Inflammatory macrophage treated with lipopolysaccharide for 4 hours (primary cell): ENCODE measurements at regions not wholly inside any gene's neighbourhood (a gene's known extent, or its start where the extent isn't known, plus 50 kb on each side); places are given as distances from the start of the nearest gene placed in this dataset.
"Not testable (repeated sequence)": the region's sequence is repeated elsewhere in the genome, so short reads cannot be mapped to it uniquely, and the experiment has no call there.

ENCODE experiments used
- DNase-seq: peaks from one replicate; pipeline ENCODE4 v3.0.0-alpha.2; 2020

DNA sequence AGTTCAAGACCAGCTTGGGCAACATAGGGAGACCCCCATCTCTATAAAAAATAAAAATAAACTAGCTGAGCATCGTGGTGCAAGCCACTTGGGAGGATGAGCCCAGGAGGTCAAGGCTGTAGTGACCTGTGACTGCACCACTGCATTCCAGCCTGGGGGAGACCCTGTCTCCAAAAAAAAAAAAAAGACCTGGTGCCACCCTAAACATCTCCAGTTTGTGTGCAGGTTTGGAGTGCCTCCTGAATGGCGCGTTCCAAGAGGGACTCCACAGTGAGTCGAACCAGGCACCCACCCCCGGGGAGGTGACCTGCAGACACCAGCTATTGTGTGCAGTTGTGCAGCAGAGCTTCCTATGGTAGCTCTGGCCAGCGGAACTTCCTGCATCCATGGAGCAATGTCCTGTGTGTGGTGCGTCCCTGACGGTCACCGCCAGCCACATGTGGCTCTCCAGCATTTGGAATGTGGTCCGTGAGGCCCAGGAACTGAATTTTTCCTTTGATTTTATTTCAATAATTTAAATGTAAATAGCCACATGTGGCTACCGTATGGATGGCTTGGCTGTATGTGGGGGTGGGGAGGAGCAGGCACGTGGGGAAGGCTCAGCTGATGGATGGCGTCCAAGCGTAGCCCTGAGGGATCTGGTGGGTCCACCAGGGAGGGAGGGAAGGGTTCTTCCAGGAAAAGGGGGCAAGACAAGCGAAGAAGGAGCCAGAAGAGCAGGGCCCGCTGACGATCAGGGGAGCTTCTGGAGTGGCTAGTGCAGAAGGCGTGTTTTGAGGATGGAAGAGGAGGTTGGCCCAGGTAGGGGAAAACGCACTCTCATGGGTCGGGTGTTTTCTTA lies 107.1 kb upstream of the GSE1 start:
- no peak for DNase-seq

DNA sequence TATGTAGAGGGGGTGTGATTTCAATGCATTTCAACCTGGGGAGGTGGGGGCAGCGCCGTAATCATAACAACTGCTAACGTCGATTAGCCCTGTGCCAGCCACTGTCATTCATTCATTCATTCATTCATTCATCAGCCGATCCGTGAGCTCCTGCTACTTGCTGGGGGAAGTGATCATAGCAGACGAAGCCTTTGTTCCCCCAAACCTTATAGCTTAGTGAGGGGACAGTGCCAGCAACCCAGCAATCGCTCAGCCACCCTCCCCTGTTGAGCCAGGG lies 106.5 kb upstream of the GSE1 start:
- DNase-seq = no peak

DNA sequence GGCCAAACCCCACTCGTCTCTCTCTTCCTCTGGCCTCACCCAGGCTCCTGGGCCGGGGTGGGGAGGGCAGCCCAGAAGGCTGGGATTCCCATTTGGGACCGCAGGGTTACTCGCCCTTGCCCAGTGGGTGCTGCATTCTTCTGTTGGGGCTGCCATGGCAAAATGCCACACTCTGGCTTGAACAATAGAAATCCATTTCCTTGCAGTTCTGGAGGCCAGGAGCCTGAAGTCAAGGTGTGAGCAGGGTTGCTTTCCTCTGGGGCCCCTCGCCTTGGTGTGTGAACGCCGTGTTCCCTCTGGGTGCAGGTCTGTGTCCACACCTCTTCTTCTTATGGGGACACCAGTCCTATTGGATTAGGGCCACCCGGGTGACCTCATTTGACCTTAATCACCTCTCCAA lies 105.8 kb upstream of the GSE1 start:
- DNase-seq = no peak

DNA sequence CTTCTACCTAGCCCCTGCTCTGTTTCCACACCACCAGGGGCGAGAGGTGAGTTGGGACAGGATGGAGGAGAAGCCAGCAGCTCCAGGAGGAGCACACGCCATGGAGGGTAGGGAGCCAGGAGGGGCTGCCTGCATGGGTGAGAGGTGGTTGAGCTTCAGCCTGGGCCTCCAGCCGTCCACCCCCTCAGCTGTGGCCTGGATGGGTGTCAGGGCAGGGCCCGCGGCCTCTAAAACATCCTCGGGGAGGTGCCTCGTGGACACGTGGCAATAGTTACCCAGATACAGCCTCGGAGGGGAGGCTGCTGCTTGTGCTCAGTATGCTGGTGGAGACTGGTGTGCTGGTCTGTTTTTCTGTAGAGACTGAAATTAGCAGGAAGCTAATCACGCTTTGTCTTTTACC lies 104.7 kb upstream of the GSE1 start:
- no peak for DNase-seq

DNA sequence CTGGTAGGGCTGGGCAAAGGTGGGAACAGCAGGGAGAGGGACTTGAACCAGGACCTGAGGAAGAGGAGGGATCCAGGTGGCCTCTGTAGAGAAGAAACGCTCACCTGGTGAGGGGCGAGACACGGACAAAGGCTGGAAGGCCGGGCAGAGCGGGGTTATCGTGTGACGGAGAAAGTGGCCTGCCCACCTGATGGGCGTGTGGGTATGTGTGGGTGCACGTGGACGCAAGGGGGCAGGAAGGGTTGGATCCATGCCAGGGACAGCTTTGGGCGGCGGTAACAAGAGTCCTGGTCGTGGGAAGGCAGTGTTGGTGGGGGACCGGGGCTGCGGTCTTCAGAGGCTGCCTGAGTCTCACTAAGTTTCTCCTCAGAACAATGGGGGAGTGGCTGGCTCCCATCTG lies 104.1 kb upstream of the GSE1 start:
- DNase-seq = no peak

DNA sequence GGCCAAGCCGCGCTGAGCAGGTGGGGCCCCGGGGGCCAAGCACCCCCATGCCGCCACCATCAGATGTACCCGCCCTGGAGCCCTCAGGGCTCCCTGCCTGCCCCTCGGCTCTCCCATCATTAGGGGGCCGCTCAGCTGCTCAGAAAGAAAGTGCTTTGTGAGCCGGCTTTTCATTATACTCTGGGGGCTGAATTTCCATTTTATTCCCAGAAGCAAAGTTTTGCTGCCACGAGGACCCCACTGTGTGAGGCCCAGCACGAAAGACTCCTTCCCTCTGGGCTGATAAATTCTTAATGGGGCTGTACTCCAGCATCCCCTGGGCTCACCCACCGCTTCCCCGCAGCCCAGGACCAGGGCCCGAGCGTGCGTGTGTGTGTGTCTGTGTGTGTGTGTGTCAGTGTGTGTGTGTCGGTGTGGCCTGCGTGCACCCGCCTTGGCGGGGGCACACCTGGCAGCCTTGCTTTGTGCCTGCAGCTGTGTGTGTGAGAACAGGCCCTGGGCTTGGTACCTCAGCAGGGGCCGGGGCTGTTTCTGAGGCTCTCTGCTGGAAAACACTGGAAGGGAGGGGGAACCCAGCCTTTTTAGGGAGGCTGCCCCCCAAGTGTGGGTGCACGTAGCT lies 103.0 kb upstream of the GSE1 start:
- DNase-seq = no peak

DNA sequence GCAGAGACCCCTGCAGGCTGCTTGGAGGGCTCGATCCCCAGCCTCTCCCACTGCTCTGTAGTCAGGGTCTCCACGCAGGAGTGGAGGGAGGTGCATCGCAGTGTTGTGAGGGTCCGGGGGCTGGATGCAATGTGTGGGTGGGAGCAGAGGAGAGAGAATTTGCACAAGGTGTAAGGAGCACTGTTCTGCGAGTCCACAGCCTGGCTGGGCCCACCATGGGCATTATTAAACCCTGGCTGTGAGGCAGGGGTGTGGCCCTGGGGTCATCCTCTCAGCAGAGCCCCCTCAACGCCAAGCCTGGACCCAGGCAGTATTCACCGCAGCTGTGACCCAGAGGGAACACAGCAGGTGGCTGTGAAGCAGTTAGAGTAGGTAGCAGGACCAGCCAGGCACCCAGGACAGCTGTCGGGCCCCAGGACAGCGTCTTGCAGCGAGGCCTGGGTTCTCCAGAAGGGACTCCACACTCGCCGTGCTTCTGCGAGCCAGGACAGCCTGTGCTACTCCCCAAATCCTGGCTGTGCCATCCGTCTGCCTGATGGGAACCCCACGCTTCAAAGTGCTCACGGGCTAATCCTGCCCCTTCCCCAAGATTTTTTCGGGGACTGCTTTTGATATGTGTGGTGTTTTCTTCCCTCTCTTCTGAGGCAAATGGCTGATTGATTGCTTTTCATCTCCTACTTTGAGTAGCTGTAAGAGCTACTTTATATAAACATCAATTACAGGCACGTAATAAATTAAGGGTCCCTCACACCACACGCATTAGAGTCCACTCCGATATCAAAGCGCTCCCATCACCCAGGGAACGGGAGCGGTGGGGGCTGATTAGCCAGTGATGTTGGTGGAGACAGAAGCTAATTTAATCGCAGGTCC lies 100.9 kb upstream of the GSE1 start:
- no peak for DNase-seq

DNA sequence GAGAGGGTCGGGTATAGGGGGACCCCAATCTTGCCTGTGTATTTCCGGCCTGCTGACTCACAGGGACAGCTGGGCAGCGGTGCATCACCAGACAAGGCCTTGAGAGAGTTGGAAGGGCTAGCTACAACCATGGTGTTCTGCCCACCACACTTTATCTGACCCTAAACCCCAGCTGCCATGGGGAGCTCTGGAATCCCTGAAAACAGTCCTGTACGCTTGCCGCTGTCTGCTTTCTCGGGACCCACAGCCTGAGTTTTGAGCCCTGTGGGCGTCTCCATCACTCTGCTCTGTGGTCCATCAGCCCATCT lies 100.4 kb upstream of the GSE1 start:
- no peak for DNase-seq

DNA sequence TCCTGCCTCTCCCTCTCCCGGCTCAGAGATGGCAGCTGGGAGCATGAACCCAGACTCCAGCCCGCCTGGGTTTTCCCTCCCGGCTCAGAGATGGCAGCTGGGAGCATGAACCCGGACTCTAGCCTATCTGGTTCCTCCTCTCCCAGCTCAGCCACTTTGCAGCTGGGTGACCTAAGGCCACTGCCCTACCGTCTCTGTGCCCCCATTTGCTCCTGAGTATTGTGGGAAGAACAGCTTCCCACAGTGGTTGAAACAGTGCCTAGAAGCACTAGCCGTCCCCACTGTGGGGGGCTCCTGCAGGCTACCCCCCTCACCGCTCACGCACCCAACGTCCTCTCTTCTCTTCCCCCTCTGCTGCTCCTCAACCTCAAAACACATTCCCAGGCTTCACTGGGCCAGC lies 99.9 kb upstream of the GSE1 start:
- DNase-seq = no peak

DNA sequence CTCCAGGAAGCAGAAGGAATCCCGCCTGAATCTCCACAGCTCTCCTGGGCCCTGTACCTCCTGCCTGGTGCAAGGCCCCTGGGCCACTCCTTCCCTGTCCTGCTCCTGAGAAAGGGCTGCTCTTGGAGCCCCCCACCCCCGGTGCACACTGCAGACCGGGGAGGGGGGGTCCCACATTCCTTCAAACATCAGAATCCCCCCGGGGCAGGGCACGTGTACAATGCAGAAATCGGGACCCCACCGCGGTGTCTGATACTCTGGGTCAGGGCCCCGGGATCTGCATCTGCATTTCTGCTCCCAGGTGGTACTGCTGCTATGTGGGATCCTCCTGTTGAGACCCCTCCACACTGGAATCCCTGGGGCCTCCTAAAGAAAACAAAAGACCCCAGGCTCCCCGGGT lies 99.5 kb upstream of the GSE1 start:
- DNase-seq = no peak

DNA sequence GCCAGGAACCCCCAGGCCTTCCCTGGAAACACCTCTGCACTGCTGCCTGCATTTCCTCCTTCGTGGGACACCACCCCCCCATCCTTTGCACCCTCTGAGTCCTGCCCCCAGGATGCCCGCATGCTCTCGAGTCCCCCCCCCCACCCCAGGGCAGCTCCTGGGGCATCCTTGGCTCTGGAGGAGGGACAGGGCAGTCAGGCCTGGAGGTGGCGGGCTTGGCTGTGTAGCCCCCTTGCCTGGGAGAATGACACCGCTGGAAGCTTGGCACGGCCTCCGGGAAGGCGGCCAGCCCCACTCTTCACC lies 98.9 kb upstream of the GSE1 start:
- no peak for DNase-seq

DNA sequence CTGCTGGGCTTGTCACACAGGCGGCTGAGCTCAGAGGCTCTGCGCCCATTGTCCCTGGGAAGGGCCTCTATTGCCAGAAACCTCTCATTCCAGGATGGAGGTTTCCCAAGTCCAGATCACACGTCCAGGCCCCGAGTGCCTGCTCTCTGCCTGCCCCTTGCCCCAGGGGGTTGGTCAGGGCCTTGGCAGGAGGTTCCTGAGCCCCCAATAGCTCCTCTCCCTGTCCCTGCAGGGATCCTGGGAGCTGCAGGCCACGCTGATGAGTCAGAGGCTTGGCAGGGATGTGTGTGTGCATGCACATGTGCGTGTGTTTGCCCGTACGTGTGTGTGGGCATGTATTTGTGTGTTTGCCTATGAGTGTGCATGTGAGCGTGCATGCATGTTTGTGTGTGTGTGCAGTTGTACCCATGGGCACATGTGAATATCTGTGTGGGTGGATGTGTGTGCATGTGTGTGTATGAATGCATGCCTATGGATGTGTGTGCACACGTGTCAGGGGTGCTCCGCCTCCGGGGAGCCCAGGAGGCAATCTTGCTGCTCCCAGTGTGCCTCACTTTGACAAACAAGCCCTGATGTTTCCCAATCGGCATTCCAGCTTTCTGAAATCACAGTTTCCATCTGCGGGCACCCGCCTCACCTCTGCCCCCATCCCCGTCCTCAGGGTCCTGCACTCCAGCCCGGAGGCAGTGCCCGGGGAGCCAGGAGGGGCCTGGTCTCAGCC lies 98.4 kb upstream of the GSE1 start:
- DNase-seq = no peak

DNA sequence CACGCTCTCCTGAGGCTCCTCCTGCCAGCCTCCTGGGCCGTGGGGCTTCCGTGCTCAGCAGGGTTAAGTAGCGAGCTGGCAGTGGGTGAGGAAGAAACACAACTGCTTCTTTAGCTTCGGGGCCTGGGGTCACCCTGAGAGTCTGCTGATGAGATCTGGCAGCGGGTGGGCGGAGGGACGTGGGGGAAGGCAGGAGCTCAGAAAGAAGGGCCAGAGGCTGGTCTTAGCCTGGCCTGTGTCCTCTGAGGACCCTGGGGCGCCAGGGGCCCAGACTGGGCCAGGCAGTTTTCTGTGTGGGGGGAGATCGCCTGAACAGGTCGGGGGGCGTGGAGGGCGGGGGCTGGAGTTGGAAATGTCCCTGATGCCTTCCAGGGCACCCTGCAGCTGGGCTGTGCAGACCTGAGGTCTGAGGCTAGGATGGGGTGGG lies 97.8 kb upstream of the GSE1 start:
- no peak for DNase-seq

DNA sequence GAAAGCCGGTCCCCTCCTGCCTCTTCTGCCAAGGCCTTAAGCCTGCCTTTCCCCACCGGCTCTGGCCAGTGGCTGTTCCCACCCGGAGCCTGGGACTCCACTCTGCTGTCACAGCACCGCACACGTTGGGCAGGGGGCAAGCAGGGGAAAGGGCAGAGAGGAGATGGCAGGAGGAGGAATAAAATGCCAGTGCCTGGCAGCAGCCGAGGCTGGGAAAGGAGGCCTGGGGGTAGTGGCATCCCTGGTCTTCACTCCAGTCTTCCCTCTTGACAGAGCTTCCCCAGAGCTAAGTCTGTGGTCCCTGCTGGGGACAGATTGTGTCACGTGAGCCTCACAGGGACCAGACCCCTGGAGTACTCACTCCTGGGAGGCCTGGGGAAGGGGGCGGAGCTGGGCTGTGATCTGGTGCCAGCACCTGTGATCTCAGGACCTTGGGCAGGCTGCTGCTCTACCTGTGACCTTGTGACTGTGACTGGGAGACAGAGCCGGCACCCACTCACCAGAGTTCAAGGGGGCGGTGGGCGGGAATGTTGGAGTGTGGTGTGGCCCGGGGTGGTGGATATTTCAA lies 97.2 kb upstream of the GSE1 start:
- no peak for DNase-seq

DNA sequence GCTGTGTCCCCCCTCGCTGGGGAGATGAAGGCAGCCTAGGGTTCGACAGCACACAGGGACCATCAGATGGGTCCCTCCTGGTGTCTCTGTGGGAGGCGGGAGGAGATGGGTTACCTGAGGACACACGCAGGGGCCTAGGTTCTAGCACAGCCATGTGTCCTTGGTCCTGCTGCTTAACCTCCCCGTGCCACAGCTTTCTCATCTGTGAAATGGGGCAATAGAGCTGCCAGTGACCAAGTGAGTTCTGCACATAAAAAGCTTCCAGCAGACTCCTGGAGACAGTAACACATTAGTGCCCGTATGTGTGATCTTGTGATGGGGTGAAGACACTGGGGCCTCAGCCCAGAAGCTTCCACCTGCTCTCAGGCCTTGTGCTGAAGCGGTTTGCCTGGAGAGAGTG lies 96.0 kb upstream of the GSE1 start:
- DNase-seq = no peak

DNA sequence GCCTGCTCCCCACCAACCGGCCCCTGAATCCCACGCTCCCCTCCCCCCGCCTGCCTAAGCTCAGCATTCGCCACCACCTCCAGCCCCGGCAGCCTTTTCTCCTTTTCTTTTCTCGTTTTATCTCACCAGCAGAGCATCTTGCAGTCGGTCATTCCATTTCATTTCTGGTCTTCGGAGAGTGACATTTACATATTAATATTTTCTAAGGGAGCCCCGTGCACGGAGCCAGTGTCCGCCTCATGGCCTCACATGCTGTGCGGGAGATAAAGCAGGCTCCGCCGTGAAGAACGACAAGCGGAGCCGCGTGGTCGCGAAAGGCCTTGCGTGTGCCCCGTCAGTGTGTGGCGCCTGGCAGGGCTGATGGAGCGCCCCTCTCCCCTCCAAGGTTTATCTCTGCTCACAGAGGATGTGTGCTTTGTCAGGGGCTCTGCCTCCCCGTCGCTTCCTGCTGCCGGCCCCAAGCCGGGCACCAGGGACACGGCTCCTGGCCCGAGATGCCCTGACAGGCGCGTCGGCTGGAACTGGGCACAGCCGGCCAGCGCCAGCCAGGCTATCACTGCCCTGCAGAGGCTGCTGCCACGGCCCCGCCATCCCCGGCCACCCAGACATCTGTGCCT lies 95.5 kb upstream of the GSE1 start:
- DNase-seq = no peak

DNA sequence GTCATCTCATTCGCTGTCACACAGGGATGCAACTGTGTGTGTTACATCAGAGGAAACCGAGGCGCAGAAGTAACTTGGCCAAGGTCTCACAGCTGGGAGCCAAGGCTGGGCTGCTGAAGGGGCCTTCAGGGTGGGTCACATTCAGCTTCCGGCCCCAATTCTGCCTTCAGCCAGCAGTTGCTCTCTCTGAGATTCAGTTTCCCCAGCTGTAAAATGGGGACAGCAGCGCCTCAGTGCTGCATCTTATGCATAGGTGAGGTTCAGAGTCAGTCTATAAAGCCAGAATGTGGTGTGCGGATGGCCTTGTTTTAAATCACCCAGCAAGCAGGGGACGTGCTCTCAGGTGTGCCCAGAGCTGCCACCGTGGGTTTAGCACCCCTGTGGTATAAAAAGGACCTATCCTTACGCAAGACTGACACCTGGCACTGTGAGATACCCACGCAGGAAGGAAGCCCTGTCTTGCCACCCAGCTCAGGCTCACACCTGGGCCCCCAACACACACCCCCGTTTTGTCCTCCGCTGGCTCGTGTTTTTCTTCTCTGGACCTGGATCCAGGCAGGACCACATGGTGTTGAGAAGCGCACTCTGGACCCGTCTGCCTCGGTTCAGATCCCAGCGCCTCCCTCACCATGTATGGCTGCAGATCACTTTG lies 94.6 kb upstream of the GSE1 start:
- DNase-seq = no peak

DNA sequence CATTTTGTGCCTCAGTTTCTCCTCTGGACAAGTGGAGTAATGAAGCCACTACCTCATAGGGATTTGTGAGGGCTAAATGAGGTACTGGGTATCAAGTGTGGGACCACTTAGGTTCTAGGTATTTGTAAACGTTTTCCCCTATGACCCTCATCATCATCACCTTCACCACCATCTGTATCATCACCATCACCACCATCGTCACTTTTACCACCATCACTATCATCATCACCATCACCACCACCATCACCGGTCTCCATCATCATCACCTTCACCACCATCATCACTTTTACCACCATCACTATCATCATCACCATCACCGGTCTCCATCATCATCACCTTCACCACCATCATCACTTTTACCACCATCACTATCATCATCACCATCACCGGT lies 94.1 kb upstream of the GSE1 start:
- DNase-seq = not testable (repeated sequence)

DNA sequence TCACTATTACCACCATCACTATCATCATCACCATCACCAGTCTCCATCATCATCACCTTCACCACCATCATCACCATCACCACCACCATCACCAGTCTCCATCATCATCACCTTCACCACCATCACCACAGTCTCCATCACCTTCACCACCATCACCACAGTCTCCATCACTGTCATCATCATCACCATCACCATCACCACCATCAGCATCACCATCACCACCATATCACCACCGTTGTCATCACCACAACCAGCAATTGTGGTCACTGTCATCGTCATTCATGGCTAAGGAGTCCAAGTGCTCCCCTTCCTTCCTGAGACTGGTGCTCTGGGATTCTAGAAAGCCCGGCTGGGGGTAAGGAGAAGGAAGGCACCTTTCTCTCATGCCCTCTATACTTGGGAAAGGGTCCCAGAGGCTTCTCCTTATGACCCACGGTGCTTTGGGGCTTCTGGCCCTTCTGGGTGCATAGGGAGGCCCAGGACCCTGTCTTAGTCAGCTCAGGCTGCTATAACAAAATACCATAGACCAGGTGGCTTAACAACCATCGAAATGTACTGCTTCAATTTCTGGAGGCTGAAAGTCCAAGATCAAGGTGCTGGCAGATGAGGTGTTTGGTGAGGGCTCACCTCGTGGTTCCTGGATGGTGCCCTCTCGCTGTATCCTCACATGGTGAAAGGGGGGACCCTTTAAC lies 93.4 kb upstream of the GSE1 start:
- no peak for DNase-seq

DNA sequence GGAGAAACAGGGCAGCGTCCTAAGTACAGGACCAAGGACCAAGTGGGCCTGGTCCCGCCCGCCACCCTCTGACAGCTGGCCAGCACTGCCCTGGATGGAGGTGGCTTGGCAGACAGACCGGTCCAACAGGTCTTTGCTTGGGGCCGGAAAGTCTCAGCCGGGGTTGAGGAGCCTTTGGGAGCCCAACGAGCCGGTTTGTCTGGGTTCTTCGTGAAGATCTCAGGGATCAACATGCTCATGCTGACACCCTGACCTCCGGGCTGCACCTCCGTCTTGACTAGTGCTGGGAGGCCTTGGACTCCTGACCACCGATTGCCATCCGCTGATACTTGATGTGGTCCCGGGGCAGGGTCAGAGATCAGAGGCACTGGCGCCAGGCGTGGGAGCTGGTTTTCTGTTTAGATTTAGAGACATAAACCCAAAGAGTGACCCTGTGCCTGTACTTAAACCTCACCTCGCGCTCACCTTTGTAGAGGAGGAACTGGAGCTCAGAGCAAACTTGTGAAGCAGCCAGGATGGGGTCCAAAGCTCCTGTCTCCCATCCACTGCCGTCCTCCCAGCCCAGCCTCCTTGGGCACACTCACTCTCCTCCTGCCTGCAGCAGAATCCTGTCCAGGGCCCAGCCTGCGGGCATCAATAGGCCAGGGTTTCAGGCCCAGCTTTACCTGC lies 92.1 kb upstream of the GSE1 start:
- DNase-seq = no peak
